NT2/D1 (cell line): ENCODE measurements at regions not wholly inside any gene's neighbourhood (a gene's known extent, or its start where the extent isn't known, plus 50 kb on each side); places are given as distances from the start of the nearest gene placed in this dataset.

Experiments
- DNase-seq: peaks from one replicate; pipeline ENCODE4 v3.0.0-alpha.2; 2011; ENCODE audit warnings: low read depth, low spot score
- H3K27me3 ChIP-seq: 2 replicates; pipeline ENCODE4 v1.6.0; 2011; ENCODE audit warnings: mild to moderate bottlenecking; ENCODE audit not compliant: insufficient read length, insufficient read depth
- H3K36me3 ChIP-seq: 2 replicates; pipeline ENCODE4 v1.6.1; 2011; ENCODE audit warnings: mild to moderate bottlenecking, low read length, mixed read lengths; ENCODE audit not compliant: insufficient read depth, insufficient read length
- H3K4me1 ChIP-seq: 2 replicates; pipeline ENCODE4 v1.5.1; 2011; ENCODE audit not compliant: insufficient read depth, insufficient read length
- H3K4me3 ChIP-seq: 2 replicates; pipeline ENCODE4 v1.5.1; 2011; ENCODE audit warnings: low read depth; ENCODE audit not compliant: insufficient read length
- H3K9ac ChIP-seq: 2 replicates; pipeline ENCODE4 v1.6.0; 2011; ENCODE audit warnings: low read depth; ENCODE audit not compliant: insufficient read length
- H3K9me3 ChIP-seq: 2 replicates; pipeline ENCODE4 v1.5.1; 2011; ENCODE audit warnings: mild to moderate bottlenecking, low read length; ENCODE audit not compliant: insufficient read depth
- SUZ12 ChIP-seq: IDR thresholded peaks from 2 replicates; pipeline ENCODE4 v1.6.1; 2011; ENCODE audit not compliant: insufficient read length, insufficient read depth; ENCODE audit errors: extremely low read depth
- YY1 ChIP-seq: IDR thresholded peaks from 2 replicates; pipeline ENCODE4 v1.6.1; 2011; ENCODE audit not compliant: insufficient read length, insufficient read depth
- ZNF274 ChIP-seq: IDR thresholded peaks from 2 replicates; pipeline ENCODE4 v1.6.1; 2011; ENCODE audit warnings: mild to moderate bottlenecking, low read depth, low read length

DNA sequence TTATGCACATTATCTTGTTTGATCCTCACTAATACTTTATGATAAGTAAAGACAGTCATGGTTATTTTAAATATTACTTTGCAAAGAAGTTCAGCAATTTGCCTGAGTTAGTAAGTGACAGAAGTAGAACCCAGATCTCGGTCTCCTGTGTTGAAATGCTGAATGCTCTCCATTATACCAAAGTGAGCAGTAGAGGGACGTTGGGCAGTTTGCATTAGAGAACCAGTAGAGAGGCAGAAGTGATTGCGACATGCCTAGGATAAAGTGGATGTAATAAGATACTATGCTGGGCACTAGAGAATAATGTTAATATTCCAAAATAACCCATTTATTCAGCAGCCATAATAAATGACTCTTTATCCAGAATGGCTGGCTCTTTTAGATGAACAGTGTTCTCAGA, 201.0 kb downstream of the PMAIP1 start:
- TF ChIP-seq ZNF274 = no peak
- no peak for TF ChIP-seq SUZ12
- TF ChIP-seq YY1 = no peak
- Histone ChIP-seq H3K4me3 (no peak overlapping the region), H3K36me3 (no peaks in the 10 kb centered on the region), H3K27me3 (no peaks in the 10 kb centered on the region), H3K9ac (no peak overlapping the region), H3K4me1 (no peaks in the 10 kb centered on the region), H3K9me3 (no peaks in the 10 kb centered on the region)
- no peak for DNase-seq

DNA sequence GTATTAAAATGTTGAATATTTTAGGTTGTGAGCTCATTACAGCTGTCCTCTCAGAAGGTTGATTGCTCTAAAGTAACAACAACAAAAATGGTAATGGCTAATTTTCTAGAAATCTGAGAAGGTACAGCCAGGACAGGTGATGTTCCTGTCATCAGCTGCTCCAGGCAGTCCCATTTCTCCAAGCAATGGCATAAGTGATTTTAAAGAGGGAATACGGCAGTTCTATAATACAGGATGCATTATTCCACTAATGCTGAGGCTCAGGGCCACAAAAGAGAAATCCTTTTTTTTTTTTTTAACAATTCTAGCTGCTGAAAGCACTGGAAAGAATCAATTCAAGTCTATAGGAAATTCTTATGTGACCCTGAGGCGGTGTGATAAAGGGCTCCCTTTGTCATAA, 199.9 kb downstream of the PMAIP1 start:
- no peaks in the 10 kb centered on the region for H3K9me3 ChIP-seq
- no peaks in the 10 kb centered on the region for H3K27me3 ChIP-seq
- no peaks in the 10 kb centered on the region for H3K36me3 ChIP-seq
- H3K4me3 ChIP-seq = no peak overlapping the region
- no peak for TF ChIP-seq YY1
- TF ChIP-seq SUZ12 = no peak
- TF ChIP-seq ZNF274 = no peak
- no peaks in the 10 kb centered on the region for H3K4me1 ChIP-seq
- DNase-seq = no peak
- H3K9ac ChIP-seq = no peak overlapping the region

DNA sequence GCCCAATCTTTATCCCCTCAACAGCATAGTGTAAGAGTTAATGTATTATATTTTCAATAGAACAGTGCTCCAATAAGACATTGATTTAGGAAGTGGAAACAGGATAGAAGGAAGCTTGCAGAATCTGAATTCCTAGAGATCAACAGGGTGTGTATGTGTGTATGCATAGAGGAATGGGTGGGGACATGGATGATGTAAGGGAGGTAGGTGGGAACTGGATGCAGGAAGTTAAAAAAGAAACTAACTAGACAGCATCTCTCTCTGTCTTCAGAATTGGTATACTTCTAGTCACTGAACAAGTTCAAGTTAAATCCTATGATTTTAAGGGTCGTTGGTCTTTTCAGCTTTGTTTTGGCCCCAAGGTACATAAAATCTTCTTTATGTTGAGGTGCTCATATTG, 196.6 kb downstream of the PMAIP1 start:
- Histone ChIP-seq H3K4me1 (no peaks in the 10 kb centered on the region), H3K27me3 (no peaks in the 10 kb centered on the region), H3K4me3 (no peak overlapping the region), H3K36me3 (no peaks in the 10 kb centered on the region), H3K9ac (no peak overlapping the region), H3K9me3 (no peaks in the 10 kb centered on the region)
- no peak for TF ChIP-seq ZNF274
- TF ChIP-seq SUZ12 = no peak
- TF ChIP-seq YY1 = no peak
- DNase-seq = no peak

DNA sequence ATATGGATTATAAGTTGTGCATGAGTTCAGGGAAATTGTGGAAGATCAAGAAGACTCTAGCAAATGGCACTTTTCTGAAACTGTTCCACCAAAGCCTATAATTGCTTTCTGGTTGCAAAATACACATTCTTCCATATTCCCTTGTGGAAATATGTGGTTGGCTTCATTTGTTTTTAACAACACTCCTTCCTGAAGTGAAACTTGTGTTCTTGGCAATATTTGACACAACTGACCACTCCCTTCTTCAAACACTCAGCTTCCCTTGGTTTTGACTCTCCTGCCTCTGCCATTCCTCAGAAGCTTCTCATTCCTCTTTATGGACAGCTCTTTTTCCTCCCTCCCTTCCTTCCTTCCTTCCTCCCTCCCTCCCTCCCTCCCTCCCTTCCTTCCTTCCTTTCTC, 192.3 kb downstream of the PMAIP1 start:
- Histone ChIP-seq H3K9ac (no peak overlapping the region), H3K9me3 (no peaks in the 10 kb centered on the region), H3K4me1 (no peaks in the 10 kb centered on the region), H3K4me3 (no peak overlapping the region), H3K36me3 (no peaks in the 10 kb centered on the region), H3K27me3 (no peaks in the 10 kb centered on the region)
- TF ChIP-seq SUZ12 (no peak), ZNF274 (no peak), YY1 (no peak)
- DNase-seq = no peak

DNA sequence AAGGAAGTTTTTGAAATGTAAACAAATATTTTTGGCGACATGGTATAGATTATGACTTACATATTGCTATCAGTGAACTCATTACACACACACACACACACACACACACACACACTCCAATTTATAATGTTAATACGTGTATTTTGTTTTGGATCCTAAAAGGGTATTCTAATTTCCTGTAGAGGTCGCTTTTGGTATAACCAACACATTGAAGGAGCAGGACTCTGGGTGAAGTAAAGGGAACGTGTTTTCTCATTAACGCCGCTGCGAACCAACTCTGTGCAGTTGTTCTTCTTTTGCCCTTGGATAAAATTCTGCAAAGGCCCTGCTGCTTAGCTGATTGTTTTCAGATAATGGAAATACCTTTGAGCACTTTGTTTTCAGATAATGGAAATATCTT, 190.4 kb downstream of the PMAIP1 start:
- H3K4me3 ChIP-seq = no peak overlapping the region
- H3K27me3 ChIP-seq = no peaks in the 10 kb centered on the region
- H3K9ac ChIP-seq = no peak overlapping the region
- H3K36me3 ChIP-seq = no peaks in the 10 kb centered on the region
- TF ChIP-seq SUZ12 (no peak), ZNF274 (no peak), YY1 (no peak)
- DNase-seq = no peak
- H3K4me1 ChIP-seq = no peaks in the 10 kb centered on the region
- no peaks in the 10 kb centered on the region for H3K9me3 ChIP-seq

DNA sequence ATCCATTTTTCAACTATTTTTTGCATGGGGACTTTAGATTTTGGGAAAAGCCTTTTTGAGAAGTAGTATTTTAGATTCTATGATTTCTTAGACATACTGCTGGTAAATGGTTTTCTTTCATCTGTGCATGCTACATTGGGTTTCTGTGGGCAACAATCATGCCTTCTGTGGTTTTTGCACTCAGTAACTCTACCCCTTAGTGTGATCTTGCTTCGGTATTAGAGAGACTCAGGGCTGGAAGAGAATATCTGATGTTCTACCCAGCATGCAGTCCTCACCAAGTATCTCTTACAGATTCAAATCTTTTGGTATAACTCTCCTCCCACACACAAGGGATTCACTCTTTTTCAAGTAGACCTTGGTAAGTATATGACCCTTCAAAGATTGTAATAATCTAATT, 183.0 kb downstream of the PMAIP1 start:
- no peaks in the 10 kb centered on the region for H3K4me1 ChIP-seq
- no peaks in the 10 kb centered on the region for H3K27me3 ChIP-seq
- no peaks in the 10 kb centered on the region for H3K9me3 ChIP-seq
- H3K4me3 ChIP-seq = no peak overlapping the region
- no peak for DNase-seq
- H3K9ac ChIP-seq = no peak overlapping the region
- no peak for TF ChIP-seq YY1
- TF ChIP-seq SUZ12 = no peak
- TF ChIP-seq ZNF274 = no peak
- no peaks in the 10 kb centered on the region for H3K36me3 ChIP-seq

DNA sequence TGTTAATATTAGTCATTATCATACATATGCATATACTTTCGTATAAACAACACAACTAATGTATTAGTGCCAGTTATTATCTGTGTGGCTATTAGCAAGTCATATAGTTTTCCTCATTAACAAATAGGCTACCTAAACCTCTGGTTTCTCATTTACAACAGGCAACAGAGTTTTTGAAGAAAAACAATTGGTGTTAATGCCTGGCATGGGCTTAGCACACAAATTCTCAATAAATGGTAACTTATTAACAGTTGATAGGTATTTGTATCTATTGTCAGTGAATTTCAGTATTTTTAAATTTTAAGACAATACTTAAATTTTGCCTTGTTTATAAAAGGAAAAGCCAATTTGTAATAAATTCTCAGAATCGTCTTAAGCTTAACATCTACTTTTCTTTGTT, 182.5 kb downstream of the PMAIP1 start:
- no peak for DNase-seq
- no peaks in the 10 kb centered on the region for H3K4me1 ChIP-seq
- no peak overlapping the region for H3K9ac ChIP-seq
- H3K4me3 ChIP-seq = no peak overlapping the region
- H3K27me3 ChIP-seq = no peaks in the 10 kb centered on the region
- no peaks in the 10 kb centered on the region for H3K36me3 ChIP-seq
- no peak for TF ChIP-seq ZNF274
- no peak for TF ChIP-seq SUZ12
- TF ChIP-seq YY1 = no peak
- no peaks in the 10 kb centered on the region for H3K9me3 ChIP-seq

DNA sequence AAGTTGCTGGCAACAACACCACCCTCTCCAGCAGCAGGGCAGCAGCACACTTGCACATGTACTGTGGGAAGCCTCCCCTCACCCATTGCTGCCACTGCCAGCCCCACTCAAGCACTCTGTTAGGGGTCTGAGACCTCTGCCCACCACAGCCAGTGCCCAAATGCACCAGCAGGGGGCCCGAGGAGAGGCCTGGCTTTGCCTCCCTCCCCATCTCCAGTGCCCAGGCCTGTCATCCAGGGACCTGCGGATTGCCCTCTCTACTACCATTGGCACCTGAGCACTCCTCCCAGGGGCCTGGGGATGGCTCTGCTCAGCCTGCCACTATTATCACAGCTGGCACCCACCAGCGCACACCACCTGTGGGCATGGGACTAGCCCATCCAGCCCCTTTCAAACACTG, 175.7 kb downstream of the PMAIP1 start:
- Histone ChIP-seq H3K27me3 (no peaks in the 10 kb centered on the region), H3K9ac (no peak overlapping the region), H3K4me3 (no peak overlapping the region), H3K36me3 (no peaks in the 10 kb centered on the region), H3K4me1 (no peaks in the 10 kb centered on the region), H3K9me3 (no peaks in the 10 kb centered on the region)
- TF ChIP-seq YY1 (no peak), ZNF274 (no peak), SUZ12 (no peak)
- DNase-seq = no peak
